Esophagus muscularis mucosa (tissue), 3 donors: ENCODE measurements at regions not wholly inside any gene's neighbourhood (a gene's known extent, or its start where the extent isn't known, plus 50 kb on each side); places are given as distances from the start of the nearest gene placed in this dataset.

Source experiments
- CTCF ChIP-seq, 3 experiments: fragments of 200-600 bp in 2 of 3; fragments of 450-650 bp in 1 of 3; sonication (generic) in 2 of 3; IDR thresholded peaks; one replicate each; pipeline ENCODE4 v1.5.1; 2017 to 2019; ENCODE audit warnings: antibody characterized with exemption in 3 of 3, mild to moderate bottlenecking in 2 of 3, moderate library complexity in 1 of 3
- POLR2A ChIP-seq: fragments of 450-650 bp; IDR thresholded peaks from one replicate; pipeline ENCODE4 v1.6.1; 2017; ENCODE audit warnings: antibody characterized with exemption, moderate library complexity, mild to moderate bottlenecking, low read depth
- POLR2AphosphoS5 ChIP-seq, 2 donors: sonication (generic); formaldehyde crosslinking; IDR thresholded peaks; one replicate each; pipeline ENCODE4 v1.6.1; 2017; ENCODE audit warnings: antibody characterized with exemption in 2 of 2

- TF ChIP-seq POLR2AphosphoS5 (IDR thresholded peaks at IDR 0.05) (no peak), CTCF (IDR thresholded peaks at IDR 0.05) (no peak), POLR2A (no peak)
Observed at GRCh38 chr4:185888676-185889075, 76.7 kb upstream of the SORBS2 start.
